ENCODE measurements at regions not wholly inside any gene's neighbourhood (a gene's known extent, or its start where the extent isn't known, plus 50 kb on each side); places are given as distances from the start of the nearest gene placed in this dataset.

DNA sequence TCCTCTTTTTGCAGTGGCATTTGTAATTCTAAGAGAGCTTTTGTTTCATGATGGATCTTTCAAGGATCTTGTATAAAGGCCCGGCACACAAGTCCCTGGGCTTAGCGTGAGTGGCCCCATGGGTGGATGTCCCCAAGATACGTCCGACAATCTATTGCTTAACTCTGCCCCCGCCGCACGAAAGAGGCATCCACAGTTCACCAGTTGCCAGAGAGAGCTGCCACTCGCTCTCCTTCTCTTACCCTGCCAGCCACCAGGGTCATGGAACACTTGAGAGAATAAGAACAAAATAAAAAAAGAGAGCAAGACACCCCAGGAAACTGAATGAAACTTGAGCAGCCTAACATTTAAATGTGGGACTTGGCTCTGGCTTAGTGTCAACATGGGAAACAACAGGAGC lies 92.3 kb downstream of the CTAGE1 start:
- no peak for DNase-seq

DNA sequence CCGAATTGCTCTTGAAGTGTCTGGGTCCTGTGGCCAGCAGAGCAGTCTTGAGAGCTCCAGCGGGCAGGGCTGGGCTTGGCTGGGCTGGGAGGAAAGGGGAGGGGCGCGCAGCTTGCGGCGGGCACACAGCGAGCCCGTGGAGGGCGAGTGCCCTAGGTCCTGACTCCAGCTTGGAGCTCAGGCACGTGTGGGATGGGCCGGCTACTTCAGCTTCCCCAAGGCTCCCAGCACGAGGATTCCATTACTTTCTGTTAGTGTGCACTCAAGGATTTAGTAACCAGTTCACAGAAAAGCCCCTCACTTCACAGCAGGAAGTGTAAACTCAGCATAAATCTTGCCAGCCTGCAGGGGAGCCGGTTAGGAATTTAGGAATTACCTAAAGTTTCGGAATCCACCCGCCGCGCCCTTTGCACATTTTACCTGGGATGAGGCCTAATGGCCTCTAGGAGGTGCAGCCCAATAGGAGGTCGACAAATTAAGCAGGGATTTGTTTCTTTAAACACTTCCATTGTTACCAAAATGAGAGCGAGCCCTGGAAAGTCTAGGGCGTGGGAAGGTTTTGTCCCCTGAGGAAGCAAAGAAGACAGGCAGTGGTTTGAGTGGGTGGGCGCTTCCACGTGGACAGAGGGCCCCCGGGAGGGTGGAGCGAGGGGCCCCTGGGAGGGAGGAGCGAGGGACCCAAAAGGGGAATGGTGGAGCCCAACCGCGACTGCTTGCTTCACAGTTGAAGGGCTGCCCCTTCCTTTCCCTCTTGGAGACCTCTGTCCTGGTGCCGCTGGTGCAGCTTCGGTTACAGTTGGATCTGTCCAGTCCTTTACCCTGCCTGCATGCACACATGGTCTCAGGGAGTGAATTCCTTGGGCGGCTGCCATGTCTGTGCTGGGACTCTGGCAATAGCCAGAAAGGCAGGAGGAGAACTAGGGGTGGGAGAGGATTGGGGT lies 93.3 kb downstream of the CTAGE1 start:
- no peak for DNase-seq

DNA sequence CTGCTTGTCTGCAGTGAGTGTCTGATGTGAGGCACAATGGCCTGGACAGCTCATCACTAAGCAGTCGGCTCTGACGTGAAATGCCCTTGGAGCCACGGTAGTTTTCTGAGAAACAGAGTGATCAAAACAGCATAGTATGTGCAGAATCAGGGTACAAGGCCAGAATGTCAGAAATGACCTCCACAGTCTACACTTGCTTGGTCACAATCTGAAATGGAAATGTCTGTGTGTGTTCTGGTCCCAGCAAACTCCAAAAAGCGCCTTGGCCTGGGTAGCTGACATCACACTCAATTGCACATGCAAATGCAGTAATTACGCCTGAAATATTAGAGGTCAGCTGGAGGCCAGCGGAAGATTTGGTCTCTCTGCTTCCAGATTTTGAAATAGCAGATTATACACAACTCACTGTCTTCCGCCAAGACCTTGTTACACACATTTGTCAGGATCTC lies 95.4 kb downstream of the CTAGE1 start:
- DNase-seq = no peak

- no peak for DNase-seq
Observed at GRCh38 chr18:22320771-22321170, 96.9 kb downstream of the CTAGE1 start.

DNA sequence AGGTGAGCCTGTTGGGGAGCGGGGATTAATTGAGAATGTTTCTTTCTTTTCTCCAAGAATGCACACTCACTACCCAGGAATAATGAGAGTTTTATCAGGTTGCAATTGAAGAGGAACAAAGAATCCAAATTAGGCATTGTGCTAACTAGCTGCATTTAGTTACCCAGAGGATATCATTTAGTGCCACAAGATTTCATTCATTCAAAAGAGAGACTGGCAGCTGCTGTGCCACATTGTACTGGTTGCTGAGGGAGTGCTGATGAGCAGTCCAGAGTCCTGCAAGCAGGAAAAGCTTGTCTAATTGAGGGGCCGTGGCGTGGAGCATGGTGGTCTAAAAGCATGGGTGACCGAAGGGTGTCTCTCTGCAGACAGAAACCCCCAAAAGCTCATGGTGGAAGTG lies 97.6 kb downstream of the CTAGE1 start:
- DNase-seq = no peak

- no peak for DNase-seq
Observed at GRCh38 chr18:22318745-22319407, 98.8 kb downstream of the CTAGE1 start.

- no peak for DNase-seq
Observed at GRCh38 chr18:22314420-22314819, 103.3 kb downstream of the CTAGE1 start.

DNA sequence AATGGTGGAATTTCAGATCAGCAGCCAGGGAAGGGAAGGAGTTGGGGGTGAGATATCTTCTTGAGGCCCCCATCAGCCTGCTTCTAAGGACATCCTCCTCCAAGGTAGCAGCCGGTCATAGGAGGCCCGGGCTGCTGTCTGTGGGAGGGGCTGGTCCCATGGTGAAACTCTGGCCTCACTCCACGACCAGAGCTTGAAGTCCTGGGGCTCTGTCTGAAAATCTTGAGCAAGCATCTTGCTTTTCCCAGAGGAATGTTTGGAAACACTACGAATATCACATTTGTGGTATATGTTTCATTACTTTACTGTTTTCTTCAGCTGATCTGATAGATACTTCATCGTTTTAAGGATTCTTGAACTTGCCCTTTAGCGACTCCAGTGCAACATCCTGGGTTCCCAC lies 103.7 kb downstream of the CTAGE1 start:
- DNase-seq = no peak

DNA sequence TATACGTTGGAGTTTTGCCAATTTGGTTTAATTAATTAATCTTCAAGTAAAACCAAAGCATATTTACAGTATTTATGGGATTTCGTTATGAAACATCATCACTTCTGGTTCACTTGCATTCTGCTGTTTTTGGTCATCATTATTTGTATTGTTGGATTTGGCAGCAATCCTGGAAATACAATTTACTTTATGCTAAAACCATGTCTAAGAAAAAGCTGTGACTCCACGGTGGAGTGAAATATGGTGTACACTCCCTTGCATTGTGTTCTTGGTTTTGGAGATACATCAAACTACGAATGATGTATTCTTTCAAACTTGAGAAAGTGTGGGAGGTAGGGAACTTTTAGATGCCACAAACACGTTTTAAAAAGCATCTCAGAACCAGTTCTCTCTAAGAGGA lies 106.4 kb downstream of the CTAGE1 start:
- DNase-seq = no peak

DNA sequence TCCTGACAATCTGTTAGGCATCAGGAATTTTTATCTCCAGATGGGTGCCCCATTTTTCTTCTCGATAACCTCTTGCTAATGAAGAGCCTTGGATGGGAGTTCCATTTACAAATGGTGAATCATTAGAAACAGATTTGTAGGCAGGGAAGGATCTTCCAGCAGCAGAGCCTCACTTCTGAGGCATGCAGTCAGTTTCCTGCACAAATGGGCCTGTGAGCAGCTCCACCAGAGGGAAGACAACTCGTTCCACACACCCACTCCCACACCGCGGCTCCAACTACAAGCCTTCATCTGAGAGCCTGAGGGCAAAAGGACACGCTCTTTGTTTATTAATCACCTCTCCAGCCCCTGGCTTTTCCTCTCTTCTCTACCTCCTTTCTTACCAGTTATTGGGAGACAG lies 108.5 kb downstream of the CTAGE1 start:
- DNase-seq = no peak

GRCh38 chr18:22307528-22307927 lies 110.2 kb downstream of the CTAGE1 start:
- no peak for DNase-seq

DNA sequence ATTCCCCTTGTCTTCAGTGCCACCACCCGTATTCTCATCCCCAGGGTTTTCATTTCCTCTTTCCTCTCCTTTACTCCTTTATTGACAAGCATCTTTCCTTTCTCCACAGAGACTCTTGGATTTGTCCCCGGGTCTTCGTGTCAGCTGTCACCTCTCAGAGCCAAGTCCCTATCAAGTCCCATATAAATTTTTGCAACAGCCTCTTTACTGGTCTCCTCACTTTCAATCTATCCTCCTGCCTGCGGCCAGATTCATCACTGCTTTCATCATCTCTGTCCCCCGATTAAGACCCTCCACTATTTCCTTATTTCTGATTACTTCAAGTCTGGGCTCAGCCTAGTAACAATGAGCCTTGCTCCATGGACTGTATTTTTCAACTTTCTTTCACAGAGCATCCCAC lies 113.8 kb downstream of the CTAGE1 start:
- DNase-seq = no peak

GRCh38 chr18:22302144-22302543 lies 115.6 kb downstream of the CTAGE1 start:
- no peak for DNase-seq

DNA sequence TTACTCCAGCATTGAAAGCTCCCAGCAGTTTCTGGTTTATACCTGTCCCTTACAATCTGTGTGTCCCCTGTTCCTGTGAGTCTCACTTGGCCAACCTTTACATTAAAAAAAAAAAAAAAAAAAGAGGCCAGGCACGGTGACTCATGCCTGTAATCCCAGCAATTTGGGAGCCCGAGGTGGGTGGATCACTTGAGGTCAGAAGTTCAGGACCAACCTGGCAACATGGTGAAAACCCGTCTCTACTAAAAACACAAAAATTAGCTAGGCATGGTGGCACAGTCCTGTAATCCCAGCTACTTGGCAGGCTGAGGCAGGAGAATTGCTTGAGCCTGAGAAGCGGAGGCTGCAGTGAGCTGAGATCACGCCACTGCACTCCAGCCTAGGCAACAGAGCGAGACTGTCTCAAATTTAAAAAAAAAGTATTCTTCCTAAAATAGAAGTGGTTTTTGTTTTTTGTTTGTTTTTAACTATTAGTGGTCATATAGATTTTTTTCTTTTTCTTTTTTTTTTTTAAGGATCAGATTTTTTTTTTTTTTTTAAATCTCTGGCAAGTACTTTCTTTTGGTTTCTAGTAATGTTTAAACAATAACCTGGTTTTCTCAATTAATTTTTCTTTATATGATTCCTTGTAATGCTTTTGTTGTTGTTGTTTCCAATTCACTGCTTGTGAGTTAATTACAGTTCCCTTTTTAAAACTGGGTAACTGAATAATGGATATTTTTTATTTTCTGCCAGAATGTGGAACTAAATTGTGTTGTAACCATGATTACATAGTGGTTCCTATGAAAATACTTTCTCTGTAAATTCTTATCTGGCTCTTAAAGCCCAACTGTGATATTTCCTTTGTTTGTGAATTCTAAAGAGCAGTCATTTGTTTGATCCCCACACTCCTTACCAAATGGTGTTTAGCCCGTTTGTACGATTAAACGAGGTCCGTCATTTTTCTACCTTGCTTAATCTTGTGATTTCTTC lies 116.8 kb downstream of the CTAGE1 start:
- no peak for DNase-seq

GRCh38 chr18:22297008-22297407 lies 120.7 kb downstream of the CTAGE1 start:
- DNase-seq = no peak

- DNase-seq = no peak
Observed at GRCh38 chr18:22296304-22296703, 121.4 kb downstream of the CTAGE1 start.

- DNase-seq = no peak
Observed at GRCh38 chr18:22293417-22293816, 124.0 kb downstream of the GATA6 start.

DNA sequence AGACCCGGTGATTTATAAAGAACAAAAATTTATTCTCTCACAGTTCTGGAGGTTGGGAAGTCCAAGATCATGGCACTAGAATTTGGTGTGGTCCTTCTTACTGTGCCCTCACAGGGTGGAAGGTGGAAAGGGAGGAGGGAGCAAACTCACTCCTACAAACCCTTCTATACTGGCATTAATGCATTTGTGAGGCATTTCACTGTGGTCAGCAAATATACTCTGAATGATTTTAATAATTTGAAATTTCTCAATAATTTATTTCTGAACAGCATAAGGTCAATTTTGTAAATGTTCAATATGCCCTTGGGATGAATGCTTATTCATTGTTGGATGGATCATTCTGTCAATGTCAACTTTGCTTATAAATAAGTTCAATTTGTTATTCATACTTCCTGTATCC lies 120.6 kb downstream of the GATA6 start:
- DNase-seq = no peak

- DNase-seq = no peak
Observed at GRCh38 chr18:22286585-22286984, 117.2 kb downstream of the GATA6 start.

DNA sequence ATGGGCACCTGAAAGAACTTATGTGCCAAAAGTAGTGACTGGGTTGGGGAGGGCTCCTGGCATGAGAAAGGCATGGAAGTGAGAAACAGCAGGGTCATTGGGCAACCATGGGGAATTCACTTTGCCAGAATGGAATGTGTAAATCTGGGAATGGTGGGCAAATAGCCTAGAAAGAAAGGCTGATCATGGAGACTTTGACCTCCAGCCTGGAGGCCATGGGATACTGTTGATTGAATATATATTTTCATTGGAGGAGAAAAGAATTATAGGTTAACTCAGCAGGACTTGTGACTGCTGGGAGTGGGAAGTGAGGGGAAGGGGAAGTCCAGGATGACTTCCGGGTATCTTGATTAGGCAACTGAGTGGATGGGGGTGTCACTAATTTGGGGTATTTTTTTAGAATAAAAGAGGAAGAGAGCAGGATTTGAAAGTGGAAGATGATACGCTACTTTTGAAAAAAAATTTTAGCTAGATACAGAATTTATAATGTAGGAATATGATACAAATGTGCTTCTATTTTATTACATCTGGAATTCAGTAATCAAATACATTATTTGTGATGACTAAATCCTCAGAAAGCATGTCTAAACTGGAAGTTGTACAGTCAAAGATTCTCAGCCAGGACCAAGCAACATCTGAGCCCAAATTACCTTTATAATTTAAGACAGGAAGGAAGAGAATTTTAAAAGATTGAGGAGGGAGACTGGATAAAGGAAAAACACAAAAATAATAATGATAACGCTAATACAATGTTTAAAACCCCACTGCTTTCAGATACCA lies 116.2 kb downstream of the GATA6 start:
- no peak for DNase-seq

- DNase-seq = no peak
Observed at GRCh38 chr18:22284581-22285360, 115.4 kb downstream of the GATA6 start.
